IPS DF 6.9 (cell line): ENCODE measurements at regions not wholly inside any gene's neighbourhood (a gene's known extent, or its start where the extent isn't known, plus 50 kb on each side); places are given as distances from the start of the nearest gene placed in this dataset.

Experiments used
- DNase-seq: peaks from one replicate; pipeline ENCODE4 v3.0.0-alpha.2; 2013; ENCODE audit warnings: low read depth, low spot score
- H3K27ac ChIP-seq: one replicate; pipeline ENCODE4 v1.5.1; 2013; ENCODE audit warnings: low read length, control low read depth
- H3K27me3 ChIP-seq: 2 replicates; pipeline ENCODE4 v1.6.1; 2013; ENCODE audit warnings: mild to moderate bottlenecking, low read length; ENCODE audit not compliant: control insufficient read depth, insufficient read depth
- H3K36me3 ChIP-seq: 2 replicates; pipeline ENCODE4 v1.6.1; 2013; ENCODE audit warnings: low read length; ENCODE audit not compliant: control insufficient read depth, insufficient read depth
- H3K4me1 ChIP-seq: 2 replicates; pipeline ENCODE4 v1.6.1; 2013; ENCODE audit warnings: low read length; ENCODE audit not compliant: control insufficient read depth, insufficient read depth
- H3K4me3 ChIP-seq: 2 replicates; pipeline ENCODE4 v1.5.1; 2013; ENCODE audit warnings: mild to moderate bottlenecking, low read length
- H3K9me3 ChIP-seq: 2 replicates; pipeline ENCODE4 v1.6.1; 2013; ENCODE audit warnings: low read length, inconsistent platforms; ENCODE audit not compliant: control insufficient read depth, insufficient read depth
- WGBS: extraction: QIAGEN DNeasy Blood & Tissue Kit; methylation state at CpG from one replicate; pipeline ENCODE4 v1.1.7; 2013; ENCODE audit warnings: mixed read lengths, missing lambda C conversion rate; ENCODE audit not compliant: insufficient read length, insufficient coverage; 5-methylcytosine and 5-hydroxymethylcytosine counted together

DNA sequence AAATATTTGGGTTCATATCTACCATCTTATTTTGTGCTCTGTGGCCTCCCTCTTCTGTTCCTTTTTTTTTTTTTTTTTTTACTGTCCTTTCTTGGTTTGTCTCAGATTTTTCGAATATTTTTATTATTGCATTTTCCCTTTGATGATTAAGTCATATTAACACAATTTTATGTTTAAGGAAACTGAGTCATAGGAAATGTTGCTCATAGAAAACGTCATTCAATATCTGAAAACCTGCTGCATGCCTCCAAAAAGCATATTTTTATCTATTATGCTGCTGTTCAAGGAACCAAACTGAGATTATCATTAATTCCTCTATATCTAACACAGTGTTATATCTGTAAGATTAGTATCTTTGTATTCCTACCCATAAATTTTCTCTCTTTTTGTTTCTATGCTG is 614.3 kb upstream of the SLC8A1 start:
- Histone ChIP-seq H3K4me1 (no peaks in the 10 kb centered on the region), H3K27ac (no peak overlapping the region), H3K27me3 (no peaks in the 10 kb centered on the region), H3K9me3 (no peaks in the 10 kb centered on the region), H3K36me3 (no peaks in the 10 kb centered on the region), H3K4me3 (no peak overlapping the region)
- no peak for DNase-seq
- no CpG with 5 or more reads among the region's 2 CpGs for WGBS

GRCh38 chr2:41068740-41069139 is 616.9 kb upstream of the SLC8A1 start:
- whole genome bisulfite sequencing, result no CpG with 5 or more reads among the region's 3 CpGs
- no peak overlapping the region for H3K27ac ChIP-seq
- H3K4me3 ChIP-seq, result no peak overlapping the region
- H3K27me3 ChIP-seq, result no peaks in the 10 kb centered on the region
- no peaks in the 10 kb centered on the region for H3K36me3 ChIP-seq
- DNase-seq, result no peak
- H3K9me3 ChIP-seq, result no peaks in the 10 kb centered on the region
- no peaks in the 10 kb centered on the region for H3K4me1 ChIP-seq

GRCh38 chr2:41078341-41078740 is 626.5 kb upstream of the SLC8A1 start:
- H3K4me3 ChIP-seq, result no peak overlapping the region
- DNase-seq, result no peak
- H3K27ac ChIP-seq, result no peak overlapping the region
- no peaks in the 10 kb centered on the region for H3K27me3 ChIP-seq
- no peaks in the 10 kb centered on the region for H3K9me3 ChIP-seq
- no peaks in the 10 kb centered on the region for H3K36me3 ChIP-seq
- WGBS, result no CpG with 5 or more reads among the region's 1 CpG
- no peaks in the 10 kb centered on the region for H3K4me1 ChIP-seq

DNA sequence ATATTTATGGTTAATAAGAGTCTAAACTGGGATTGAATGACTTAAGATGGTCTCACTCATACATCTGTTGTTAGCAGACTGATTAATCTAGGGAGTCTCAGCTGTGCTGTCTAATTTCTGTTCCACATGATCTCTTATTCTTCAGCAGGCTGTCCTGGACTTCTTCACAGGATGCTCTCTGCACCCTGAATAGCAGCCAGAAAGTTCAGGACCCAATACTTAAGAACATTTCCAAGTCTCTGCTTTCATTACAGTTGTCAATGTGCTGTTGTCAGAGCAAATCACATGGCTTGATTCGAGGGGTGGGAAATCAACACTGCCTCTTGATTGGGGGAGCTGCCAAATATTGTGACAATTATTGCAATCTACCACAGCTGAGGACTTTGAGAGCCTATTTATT is 627.1 kb upstream of the SLC8A1 start:
- H3K9me3 ChIP-seq, result no peaks in the 10 kb centered on the region
- no CpG with 5 or more reads among the region's 1 CpG for WGBS
- no peak for DNase-seq
- H3K4me3 ChIP-seq, result no peak overlapping the region
- no peaks in the 10 kb centered on the region for H3K27me3 ChIP-seq
- H3K4me1 ChIP-seq, result no peaks in the 10 kb centered on the region
- no peak overlapping the region for H3K27ac ChIP-seq
- no peaks in the 10 kb centered on the region for H3K36me3 ChIP-seq

GRCh38 chr2:41084321-41084720 is 632.4 kb upstream of the SLC8A1 start:
- no peak for DNase-seq
- Histone ChIP-seq H3K4me3 (no peak overlapping the region), H3K27me3 (no peaks in the 10 kb centered on the region), H3K36me3 (no peaks in the 10 kb centered on the region), H3K4me1 (no peaks in the 10 kb centered on the region), H3K9me3 (no peaks in the 10 kb centered on the region), H3K27ac (no peak overlapping the region)
- no CpG with 5 or more reads among the region's 3 CpGs for WGBS

- H3K27me3 ChIP-seq, result no peaks in the 10 kb centered on the region
- H3K4me1 ChIP-seq, result no peaks in the 10 kb centered on the region
- H3K9me3 ChIP-seq, result no peaks in the 10 kb centered on the region
- no peak for DNase-seq
- no peak overlapping the region for H3K27ac ChIP-seq
- H3K4me3 ChIP-seq, result no peak overlapping the region
- no peaks in the 10 kb centered on the region for H3K36me3 ChIP-seq
Observed at GRCh38 chr2:41087946-41088345, 636.1 kb upstream of the SLC8A1 start.

- H3K36me3 ChIP-seq, result no peaks in the 10 kb centered on the region
- no peak overlapping the region for H3K27ac ChIP-seq
- no peaks in the 10 kb centered on the region for H3K4me1 ChIP-seq
- no peak overlapping the region for H3K4me3 ChIP-seq
- H3K9me3 ChIP-seq, result no peaks in the 10 kb centered on the region
- no peak for DNase-seq
- no CpG with 5 or more reads among the region's 1 CpG for WGBS
- H3K27me3 ChIP-seq, result no peaks in the 10 kb centered on the region
Observed at GRCh38 chr2:41101281-41101680, 649.4 kb upstream of the SLC8A1 start.

- Histone ChIP-seq H3K4me3 (no peak overlapping the region), H3K4me1 (no peaks in the 10 kb centered on the region), H3K27me3 (no peaks in the 10 kb centered on the region), H3K9me3 (no peaks in the 10 kb centered on the region), H3K27ac (no peak overlapping the region), H3K36me3 (no peaks in the 10 kb centered on the region)
- WGBS, result no CpG with 5 or more reads among the region's 4 CpGs
- DNase-seq, result no peak
Observed at GRCh38 chr2:41109744-41110143, 657.9 kb upstream of the SLC8A1 start.

DNA sequence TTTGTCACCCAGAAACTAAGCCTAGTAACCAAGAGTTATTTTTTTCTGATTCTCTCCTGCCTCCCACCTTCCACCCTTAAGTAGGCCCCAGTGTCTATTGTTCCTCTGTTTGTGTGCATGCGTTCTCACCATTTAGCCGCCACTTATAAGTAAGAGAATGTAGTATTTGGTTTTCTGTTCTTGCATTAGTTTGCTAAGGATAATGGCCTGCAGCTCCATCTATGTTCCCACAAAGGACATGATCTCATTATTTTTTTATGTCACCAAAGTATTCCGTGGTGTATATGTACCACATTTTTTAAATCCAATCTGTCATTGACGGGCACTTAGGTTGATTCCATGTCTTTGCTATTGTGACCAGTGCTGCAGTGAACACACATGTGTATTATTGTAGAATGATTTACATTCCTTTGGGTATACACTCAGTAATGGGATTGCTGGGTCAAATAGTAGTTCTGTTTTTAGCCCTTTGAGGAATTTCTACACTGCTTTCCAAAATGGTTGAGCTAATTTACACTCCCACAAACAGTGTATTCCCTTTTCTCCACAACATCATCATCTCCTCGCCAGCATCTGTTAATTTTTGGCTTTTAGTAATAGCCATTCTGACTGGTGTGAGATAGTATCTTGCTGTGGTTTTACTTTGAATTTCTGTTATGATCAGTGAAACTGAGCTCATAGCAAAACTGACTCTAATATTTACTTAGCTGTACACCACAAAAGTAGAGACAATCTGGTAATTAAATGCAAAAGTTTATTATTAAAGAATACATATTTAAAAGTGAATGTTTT is 660.1 kb upstream of the SLC8A1 start:
- no peaks in the 10 kb centered on the region for H3K27me3 ChIP-seq
- H3K27ac ChIP-seq, result no peak overlapping the region
- no peaks in the 10 kb centered on the region for H3K9me3 ChIP-seq
- no peak overlapping the region for H3K4me3 ChIP-seq
- no peaks in the 10 kb centered on the region for H3K4me1 ChIP-seq
- H3K36me3 ChIP-seq, result no peaks in the 10 kb centered on the region
- no CpG with 5 or more reads among the region's 5 CpGs for WGBS
- DNase-seq, result no peak

DNA sequence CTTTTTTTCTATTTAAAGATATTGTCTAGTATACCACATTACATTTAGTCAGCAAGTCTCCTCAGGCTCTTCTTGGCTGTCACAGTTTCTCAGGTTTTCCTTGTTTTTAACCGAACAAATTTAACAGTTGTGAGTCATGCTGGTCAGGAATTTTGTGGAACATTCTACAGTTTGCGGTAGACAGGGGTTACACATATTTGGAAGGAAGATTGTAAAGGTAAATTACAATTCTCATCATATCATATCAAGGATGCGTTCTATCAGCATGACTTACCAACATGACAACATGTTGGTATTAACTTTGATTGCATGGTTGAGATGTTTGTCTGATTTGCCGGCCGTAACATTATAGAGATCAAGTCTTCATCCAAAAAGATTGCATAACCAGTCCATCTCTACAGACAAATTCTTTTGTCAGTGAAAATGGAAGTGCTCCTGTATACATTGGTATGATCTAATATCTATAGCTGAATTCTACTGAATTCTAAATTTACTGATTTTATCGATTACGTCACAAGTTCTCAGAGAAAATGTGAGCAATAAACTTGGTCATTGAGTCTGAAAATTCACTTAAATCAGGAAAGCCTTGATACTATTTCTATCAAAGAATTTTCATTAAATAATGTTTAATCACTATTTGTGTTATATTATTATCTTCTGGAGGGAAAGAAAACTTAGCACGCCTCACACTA is 664.4 kb upstream of the SLC8A1 start:
- Histone ChIP-seq H3K27me3 (no peaks in the 10 kb centered on the region), H3K4me3 (no peak overlapping the region), H3K27ac (no peak overlapping the region), H3K9me3 (no peaks in the 10 kb centered on the region), H3K4me1 (no peaks in the 10 kb centered on the region), H3K36me3 (no peaks in the 10 kb centered on the region)
- no CpG with 5 or more reads among the region's 8 CpGs for WGBS
- no peak for DNase-seq

- no CpG with 5 or more reads among the region's 4 CpGs for WGBS
- Histone ChIP-seq H3K4me3 (no peak overlapping the region), H3K27ac (no peak overlapping the region), H3K9me3 (no peaks in the 10 kb centered on the region), H3K27me3 (no peaks in the 10 kb centered on the region), H3K36me3 (no peaks in the 10 kb centered on the region), H3K4me1 (no peaks in the 10 kb centered on the region)
- DNase-seq, result no peak
Observed at GRCh38 chr2:41119489-41119888, 667.6 kb upstream of the SLC8A1 start.
